HG03469 (cell line): ENCODE measurements at regions not wholly inside any gene's neighbourhood (a gene's known extent, or its start where the extent isn't known, plus 50 kb on each side); places are given as distances from the start of the nearest gene placed in this dataset.

ENCODE experiments used
- ATAC-seq: cut with Tn5 transposase; IDR thresholded peaks from one replicate; pipeline ENCODE4 v1.9.1; 2021; ENCODE audit warnings: mild to moderate bottlenecking, moderate library complexity, moderate number of reproducible peaks; ENCODE audit not compliant: unreplicated experiment

DNA sequence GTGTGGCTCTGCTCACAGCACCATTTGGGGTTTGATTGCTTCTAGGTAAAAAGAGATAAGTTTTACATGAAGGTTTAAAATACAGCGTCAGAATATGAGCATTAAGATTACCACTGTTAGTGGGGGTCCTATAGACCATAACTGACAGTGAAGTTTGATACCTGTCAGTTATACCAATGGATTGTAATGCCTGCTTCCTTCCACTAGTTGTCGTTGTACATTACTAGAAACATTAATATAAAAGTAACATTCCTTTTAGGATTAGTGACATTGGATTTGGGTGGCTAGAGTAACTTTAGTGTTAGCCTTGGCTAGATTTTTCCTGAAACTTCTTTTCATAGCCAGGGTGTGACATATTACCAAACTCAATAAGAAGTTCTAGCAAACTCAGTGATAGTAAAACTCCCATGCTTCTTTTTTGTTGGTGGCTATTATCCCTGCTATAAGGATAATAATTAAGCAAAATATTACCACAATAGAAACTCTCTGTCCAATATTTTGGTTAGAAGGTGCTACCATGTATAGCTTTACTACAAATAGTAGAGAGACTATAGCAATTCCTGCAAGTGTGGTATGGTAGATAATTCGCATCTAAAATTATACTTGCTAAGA lies 57.1 kb downstream of the FAM181B start:
- no peak for ATAC-seq

DNA sequence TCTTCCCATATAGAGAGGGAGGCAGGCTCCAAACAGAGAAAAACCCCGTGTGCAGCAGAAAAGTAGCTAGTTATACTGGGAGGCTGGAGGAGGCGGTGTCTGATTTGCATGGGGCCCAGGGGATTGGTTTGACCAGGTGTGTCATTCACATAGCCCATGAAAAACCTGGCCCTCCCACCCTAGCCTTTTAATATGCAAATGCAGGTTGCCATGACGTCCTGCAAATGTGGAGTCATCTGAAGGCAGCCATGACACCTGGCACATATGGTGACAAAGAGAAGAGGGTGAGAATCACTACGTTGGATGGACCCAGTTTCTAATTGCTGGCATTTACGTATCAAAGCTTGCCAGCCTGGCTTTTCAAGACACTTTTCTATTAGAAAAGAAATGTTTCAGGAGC lies 57.8 kb downstream of the FAM181B start:
- ATAC-seq: no peak

DNA sequence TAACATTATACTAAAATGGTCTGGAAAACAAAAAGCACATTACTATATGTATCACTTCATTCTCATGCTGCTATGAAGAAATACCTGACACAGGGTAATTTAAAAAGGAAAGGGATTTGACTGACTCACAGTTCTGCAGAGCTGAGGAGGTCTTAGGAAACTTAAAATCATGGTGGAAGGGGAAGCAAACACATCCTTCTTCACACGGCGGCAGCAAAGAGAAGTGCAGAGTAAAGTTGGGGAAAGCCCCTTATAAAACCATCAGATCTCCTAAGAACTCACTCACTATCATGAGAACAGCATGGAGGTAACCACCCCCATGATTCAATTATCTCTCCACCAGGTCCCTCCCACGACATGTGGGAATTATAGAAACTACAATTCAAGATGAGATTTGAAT lies 60.0 kb downstream of the FAM181B start:
- no peak for ATAC-seq

DNA sequence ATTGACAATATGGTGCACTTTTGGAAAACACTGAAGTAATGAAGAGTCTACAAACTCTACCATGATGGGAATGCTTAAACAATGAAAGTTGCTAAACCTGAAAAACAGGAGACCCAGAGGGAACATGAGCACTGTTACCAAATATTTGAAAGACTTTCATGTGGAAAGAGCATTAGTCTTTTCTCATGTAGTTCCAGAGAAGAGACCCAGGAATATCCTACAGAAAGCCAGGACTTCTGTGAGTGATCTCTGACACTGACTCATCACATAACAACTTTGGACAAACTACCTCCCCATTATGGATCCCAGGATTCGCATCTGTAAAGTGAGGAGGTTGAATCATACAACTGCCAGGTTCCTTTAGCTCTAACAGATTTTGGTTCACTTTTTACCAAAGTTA lies 62.2 kb downstream of the FAM181B start:
- no peak for ATAC-seq

DNA sequence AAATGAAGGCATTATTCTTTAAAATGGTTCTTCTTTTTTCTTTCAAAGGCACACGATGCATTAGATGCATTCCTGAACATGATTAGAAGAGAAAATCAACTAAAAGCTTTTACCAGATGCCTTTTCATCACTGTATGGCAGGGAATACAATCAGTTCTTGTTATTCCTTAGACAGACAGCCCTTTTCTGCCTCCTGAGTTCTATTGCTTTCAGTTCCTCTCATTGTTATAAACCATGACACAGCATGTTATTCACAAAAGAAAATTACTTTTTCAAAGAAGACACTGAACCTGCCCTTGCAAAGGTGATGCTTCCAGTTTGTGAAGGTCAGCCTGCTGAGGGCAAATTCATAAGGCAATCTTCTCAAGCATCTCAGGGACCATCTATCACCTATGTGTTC lies 70.1 kb downstream of the FAM181B start:
- ATAC-seq: no peak

DNA sequence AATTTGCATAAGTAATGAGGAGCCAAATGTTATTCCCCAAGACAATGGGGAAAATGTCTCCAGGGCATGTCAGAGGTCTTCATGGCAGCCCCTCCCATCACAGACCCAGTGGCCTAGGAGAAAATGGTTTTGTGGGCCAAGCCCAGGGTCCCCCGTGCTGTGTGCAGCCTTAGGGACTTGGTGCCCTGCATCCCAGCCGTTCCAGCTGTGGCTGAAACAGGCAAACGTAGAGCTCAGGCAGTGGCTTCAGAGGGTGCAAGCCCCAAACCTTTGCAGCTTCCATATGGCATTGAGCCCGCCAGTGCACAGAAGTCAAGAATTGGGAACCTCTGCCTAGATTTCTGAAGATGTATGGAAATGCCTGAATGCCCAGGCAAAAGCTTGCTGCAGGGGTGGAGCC lies 79.9 kb downstream of the FAM181B start:
- no peak for ATAC-seq

DNA sequence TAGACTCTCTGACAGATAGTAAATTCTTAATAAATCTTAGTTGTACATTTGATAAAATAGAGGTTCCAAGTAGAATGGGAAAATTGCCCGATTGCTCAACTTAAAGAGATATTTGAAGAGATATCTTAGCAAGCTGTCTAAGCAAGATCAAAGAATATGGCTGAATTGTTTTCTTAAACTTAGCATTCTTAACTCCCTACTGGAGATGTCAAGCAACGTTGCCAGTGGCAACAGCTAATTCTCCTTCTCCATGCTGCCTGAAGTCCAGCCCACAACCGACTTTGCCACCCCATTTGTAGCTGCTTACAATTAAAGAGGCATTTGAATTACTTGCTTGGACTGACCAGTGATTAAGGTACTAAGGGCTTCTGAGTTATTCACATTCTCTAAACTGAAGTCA lies 94.4 kb downstream of the FAM181B start:
- ATAC-seq: no peak

DNA sequence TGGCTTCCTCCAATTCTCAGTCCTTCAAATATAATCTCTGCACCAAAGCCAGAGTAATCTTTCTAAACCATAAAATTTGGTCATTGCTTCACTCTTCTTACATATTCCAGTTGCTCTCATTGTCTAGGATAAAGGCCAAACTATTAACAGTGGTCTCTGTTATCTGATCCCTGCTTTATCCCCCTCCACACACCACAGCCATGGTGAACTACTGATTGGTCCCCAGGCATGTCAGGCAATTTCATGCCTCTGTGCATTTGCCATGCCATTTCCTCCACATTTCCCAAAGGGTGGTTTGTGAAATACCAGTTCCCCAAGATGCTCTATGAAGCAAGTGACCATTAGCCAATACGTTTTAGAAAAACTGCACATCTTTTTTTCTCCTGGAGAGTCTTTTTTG lies 97.0 kb downstream of the FAM181B start:
- no peak for ATAC-seq

DNA sequence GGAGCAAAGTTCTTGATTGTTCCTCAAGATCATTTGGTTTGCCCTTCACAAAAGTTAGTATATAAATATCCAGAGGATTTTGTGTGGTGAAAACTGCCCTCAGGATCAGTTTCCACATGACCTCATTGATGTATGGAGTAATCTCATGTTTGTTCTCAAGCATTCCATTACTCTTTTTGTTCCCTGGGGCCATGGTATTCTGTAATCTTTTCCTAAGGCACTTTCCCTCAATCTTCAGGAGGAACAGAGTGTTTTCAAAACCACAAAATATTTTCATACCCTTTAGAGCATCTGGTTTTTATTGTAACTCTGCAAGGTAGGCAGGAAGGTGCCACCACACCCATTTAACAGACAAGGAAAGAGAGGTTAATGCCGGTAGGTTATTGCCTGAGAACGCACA lies 99.6 kb downstream of the FAM181B start:
- ATAC-seq: no peak

DNA sequence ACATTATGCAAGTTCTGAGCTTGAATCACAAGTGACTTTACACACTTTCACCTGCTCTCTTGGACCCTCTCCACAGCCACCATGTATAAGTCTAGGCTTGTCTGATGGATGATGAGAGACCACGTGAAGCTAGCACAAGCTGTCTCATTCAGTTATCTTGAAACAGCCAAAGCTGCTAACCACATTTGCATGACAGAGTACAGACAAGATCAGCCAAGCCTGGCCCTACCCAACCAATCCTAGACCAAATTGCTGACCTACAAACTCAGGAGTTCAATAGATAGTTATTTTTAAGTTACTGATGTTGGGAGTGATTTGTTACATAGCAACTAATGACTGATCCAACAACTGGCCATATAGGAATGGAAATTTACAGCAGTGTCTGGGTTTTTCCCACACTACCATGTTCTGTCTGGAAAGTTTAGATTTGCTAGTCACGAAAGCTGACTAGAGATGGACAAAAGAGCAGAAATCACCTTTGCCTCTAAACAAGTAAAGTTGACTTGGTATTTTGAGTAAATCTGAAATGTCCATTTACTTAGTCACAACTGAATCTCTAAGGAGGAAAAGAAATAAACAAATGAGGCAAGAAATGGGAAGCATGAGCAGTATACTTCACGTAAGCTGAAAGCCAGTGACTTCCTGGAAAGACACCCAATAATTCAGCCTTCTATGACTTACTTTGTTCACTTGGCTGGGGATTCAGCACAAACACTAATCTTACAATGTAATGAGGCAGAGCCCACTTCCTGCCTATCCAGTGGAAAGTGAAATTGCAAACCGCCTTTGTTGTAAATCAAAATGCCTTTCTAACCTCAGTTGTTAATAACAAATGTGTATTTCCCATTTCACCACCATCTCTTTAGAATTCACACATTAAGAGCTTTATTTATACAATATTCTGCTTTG lies 101.7 kb downstream of the FAM181B start:
- peak; percentile 86 for ATAC-seq

DNA sequence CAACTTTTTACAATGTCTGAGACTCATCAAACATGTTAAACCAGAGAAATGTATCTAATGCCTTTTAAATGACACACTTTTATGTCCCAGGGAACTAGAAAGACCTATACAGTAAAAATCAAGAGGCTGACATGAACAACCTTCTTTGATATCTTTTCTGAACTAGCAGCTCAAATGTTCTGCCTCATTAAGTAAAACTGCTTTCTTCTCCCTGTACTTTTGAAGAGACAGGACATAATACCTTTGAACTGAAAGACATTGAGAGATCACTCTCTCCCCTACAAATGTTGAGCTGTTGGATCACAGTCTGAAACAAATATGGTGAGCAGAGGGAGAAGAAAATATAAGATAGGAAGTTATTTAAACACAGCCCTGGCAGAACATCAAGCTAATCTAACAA lies 123.0 kb downstream of the FAM181B start:
- no peak for ATAC-seq

DNA sequence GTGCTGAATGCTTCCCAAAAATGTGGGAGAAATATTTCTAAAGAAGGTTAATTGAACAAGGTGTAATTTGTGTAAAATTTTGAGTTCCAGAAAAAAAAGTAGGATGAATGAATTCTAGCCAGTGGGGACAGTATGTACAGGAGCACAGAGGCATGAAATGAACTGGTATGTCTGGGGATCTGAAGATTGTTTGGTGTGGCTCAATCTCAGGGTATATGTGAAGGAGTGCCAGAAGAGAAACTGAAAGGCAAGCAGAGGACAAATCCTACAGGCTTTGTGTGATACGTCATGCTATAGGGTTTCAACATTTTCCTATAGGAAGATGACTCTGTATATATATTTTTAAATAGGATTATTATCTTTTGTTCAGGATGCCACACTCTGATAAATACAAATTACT lies 126.9 kb downstream of the FAM181B start:
- no peak for ATAC-seq

DNA sequence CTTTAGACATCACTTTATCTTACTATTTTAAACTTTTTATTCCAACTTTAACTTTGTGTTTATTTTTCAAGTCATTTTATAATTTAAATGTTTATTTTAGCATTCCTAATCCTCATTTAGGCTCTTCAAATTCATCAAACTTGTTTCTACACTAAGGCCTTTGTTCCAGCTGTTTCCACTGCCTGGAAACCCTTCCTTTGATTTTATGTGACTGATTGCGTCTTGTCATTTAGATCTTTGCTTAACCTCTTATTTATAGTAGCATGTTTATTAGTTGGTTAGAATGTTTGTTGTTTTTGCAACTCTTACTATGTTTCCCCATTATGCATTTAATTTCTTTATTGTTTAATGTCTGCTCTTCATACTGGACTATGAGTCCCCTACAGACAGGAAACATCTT lies 132.0 kb downstream of the FAM181B start:
- no peak for ATAC-seq

DNA sequence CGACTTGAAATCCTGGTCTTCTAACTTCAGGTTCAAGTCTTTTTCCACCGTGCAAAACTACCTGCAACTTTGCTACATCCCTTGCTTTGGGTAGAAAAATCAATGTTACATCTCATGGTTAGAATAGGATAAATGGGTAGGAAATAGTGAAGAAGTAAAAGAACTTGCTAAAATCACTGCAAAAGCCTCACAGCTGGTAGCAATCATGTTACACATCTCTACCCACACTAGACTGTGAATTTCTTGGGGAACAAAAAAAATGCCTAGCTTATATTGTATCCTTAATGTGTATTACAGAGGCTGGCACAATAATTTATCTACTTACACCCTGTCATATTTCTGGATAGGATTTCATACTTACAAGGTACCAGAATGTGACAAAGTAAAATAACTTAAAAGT lies 133.8 kb downstream of the FAM181B start:
- no peak for ATAC-seq

DNA sequence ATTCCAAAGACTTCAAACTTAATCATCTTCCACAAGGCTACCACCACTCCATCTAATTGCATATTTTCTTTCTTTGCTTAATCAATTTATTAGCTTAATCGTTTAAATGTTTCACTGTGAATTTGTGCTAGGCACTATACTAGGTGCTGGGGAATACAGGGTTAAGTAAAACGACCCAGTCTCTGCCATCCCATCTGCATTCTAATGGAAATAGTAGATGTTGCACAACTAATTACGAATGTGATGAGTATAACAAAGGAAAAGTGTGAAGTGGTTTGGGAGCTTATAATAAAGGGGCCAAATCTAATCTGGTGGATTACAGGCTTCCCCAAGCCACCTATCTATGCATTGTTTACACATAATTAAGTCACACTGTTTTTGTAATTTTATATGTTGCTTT lies 147.1 kb downstream of the FAM181B start:
- no peak for ATAC-seq

DNA sequence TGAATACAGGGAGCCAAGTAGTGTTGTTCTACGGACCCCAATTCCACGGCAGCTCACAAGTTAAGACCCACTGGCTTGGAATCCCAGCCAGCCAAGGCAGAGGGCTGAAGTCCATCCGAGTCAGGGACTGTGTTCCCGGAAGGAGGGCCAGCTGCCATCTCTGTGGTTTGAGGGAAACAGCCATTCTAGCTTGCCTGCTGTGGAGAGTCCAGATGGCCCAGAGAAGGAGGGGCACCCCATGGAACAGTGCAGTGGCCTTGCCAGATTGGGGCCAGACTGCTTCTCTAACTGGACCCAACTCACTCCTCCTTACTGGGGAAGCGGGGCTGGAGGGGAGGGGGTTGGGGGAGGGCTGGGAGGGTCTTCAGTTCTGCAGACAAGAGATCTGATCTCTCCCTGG lies 156.4 kb downstream of the FAM181B start:
- ATAC-seq: no peak

DNA sequence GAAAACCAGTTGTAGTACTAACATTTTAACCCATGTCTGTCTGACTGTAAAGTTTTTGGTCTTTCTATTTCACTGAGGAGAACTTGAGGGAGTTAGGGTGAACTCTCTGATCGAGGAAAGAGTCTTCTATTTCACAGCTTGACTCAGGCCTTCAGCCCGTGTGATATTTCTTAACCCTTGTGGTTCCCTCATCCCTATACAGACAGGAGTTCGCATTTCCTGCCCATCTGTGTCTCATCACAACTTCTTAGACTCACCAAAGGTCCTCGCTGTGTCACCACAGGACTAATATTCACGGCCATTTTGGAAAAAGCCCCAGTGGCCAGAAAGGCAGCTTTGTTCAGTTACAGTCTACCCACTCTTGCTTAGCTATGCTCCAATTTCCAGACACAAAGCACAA lies 172.8 kb downstream of the FAM181B start:
- ATAC-seq: no peak

DNA sequence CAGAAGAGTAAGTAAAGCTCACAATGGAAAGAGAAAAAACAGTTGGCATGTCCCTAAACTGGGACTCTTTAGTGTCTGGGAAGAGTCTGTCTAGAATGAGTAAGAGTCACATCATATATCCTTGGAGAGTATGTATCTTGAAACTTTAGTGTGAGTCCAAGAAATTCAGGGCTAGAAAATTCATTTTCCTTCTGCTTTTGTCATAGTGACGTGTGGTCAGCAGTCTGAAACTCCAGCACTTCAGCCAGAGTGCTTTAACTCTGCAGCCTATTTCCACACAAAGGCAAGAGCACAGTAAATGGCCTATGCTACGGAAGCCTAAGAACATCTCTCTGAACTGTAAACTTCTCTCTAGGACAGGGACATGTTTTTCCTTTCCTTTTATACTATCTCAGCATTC lies 174.1 kb downstream of the FAM181B start:
- no peak for ATAC-seq

DNA sequence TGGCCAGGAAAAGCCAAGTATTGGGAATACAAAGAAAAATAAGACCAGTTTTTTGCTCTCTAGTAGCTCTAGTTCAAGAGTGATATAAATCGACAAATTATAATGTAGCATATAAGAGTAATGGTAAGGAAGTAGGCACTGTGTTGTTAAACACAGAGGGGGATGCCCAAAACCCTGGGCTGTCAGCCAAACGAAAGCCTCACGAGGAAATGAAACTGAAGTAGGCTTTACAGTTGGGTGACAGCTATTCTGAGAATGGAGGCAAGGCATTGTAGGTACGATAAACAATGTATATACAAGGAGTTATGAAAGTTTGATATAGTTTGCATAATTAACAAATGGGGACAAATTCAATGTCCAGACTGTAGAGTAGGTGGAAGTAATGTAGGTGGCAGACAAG lies 176.4 kb downstream of the FAM181B start:
- ATAC-seq: peak; percentile 98

DNA sequence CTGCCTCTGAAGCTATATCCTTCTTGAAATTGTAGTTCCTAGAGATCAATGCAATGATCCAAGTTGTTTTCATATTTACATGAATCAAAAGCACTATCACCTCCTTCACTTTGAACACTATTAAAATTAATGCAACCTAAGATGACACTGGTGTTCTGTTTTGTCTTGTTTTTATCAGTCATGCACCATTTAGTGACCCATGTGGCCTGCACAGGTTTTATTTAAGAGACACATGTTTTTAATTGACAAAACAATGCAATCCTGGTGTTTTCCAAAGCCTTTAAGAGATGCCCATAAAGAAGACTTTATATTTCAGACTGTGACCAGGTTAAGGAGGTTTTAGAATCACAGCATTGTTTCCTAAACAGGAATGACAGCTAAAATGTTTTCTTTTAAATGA lies 177.5 kb downstream of the FAM181B start:
- ATAC-seq: no peak

DNA sequence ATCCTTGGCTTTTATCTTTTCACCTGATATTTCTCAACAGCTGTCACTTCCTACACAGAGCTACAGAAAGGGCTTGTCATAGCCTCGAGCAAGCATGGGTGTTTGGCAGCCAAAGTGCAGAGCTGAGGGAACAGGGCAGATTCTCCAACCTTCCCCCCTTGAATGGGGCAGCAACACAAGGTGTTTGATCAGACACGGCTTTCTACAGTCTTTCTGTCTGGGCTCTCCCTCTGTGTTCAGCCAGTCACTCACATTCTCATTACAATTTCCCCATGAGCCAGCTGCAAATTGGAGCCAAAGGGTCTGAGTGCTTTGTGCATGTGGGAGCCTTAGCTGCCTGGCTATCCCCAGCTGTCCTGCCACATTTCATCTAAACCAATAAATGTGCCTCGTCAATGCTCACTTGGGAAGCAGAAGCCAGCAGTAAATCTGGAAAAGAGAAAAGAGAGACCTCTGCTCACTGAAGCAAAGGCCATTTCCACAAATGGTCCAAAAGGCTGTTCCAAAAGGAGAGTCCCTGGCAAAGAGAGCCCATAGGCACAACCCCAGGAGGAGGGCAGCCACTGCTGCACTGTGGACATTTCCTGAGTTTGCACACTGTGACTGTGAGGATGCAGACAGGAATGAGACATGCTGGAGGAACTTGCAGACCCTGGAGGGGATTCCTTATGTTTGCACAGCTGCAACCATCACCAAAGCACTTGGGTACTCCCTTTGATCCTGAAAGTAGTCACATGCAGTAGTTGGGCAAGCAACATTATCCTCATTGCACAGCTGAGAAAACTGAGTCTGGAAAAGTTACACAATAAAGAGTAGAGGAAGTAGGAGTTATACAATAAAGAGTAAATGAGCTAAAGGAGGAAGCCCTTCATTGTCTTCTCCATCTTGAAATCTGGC lies 186.8 kb downstream of the FAM181B start:
- no peak for ATAC-seq

DNA sequence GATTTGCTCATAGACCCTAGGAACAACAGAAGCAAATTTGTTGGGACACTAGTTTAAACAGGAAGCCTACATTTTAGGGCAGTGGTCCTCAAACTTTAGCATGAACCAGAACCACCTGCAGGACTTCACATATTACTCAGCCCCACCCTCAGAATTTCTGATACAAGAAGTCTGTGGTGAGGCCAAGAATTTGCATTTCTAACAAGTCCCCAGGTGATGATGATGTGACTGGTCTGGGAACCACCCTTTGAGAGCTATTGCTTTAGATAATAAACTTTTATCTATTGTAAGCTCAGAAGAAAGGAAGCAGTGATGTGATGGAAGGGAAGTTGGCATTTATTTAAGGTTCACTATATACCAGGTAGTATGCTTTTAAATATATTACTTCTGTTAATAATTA lies 194.0 kb downstream of the FAM181B start:
- ATAC-seq: no peak
